HEK293 (cell line): ENCODE measurements at regions not wholly inside any gene's neighbourhood (a gene's known extent, or its start where the extent isn't known, plus 50 kb on each side); places are given as distances from the start of the nearest gene placed in this dataset.

Experiments
- CTCF ChIA-PET: fragments of 350-600 bp; formaldehyde crosslinking; extraction: SDS; loops from one replicate; lab custom pipeline; 2021; ENCODE audit warnings: antibody characterized with exemption; lab: Yijun Ruan, JAX
- POLR2A ChIA-PET: fragments of 300-600 bp; formaldehyde crosslinking; extraction: SDS; loops from one replicate; lab custom pipeline; 2020; ENCODE audit warnings: antibody characterized with exemption, inconsistent platforms; lab: Yijun Ruan, JAX
- H3K27ac ChIP-seq: fragments of 200-500 bp; sonication (Bioruptor generic); 2 replicates; pipeline ENCODE4 v1.5.1; 2014; ENCODE audit warnings: low read depth, low read length, control low read depth, inconsistent platforms; ENCODE audit errors: extremely low read depth
- H3K36me3 ChIP-seq, 2 experiments: fragments of 200-500 bp in 1 of 2; sonication (Bioruptor generic) in 1 of 2; 1 replicate in 1 of 2; 2 replicates in 1 of 2; pipeline ENCODE4 v1.5.1; 2014 to 2017; ENCODE audit warnings: inconsistent platforms in 2 of 2, low read length in 2 of 2; ENCODE audit not compliant: control insufficient read depth in 2 of 2, insufficient read depth in 1 of 2
- H3K4me1 ChIP-seq: fragments of 200-500 bp; sonication (Bioruptor generic); 2 replicates; pipeline ENCODE4 v1.5.1; 2014; ENCODE audit warnings: mild to moderate bottlenecking, low read length, inconsistent platforms; ENCODE audit not compliant: control insufficient read depth, insufficient read depth
- H3K4me3 ChIP-seq: 2 replicates; pipeline ENCODE4 v1.5.1; 2011; ENCODE audit warnings: low read depth, mild to moderate bottlenecking, control low read depth, low read length, moderate library complexity
- H3K9me3 ChIP-seq: fragments of 200-500 bp; sonication (Bioruptor generic); 2 replicates; pipeline ENCODE4 v1.5.1; 2014; ENCODE audit warnings: low read depth, low read length, inconsistent platforms; ENCODE audit not compliant: control insufficient read depth, insufficient read depth
- EGR2 ChIP-seq: fragments of 450-650 bp; formaldehyde crosslinking; IDR thresholded peaks from 2 replicates; pipeline ENCODE4 v1.5.1; 2016; ENCODE audit warnings: low read depth, missing biosample characterization, missing genetic modification characterization
- ELK4 ChIP-seq: IDR thresholded peaks from 2 replicates; pipeline ENCODE4 v1.6.1; 2011; ENCODE audit warnings: mild to moderate bottlenecking, low read depth, low read length, borderline replicate concordance
- KLF1 ChIP-seq: fragments of 450-650 bp; formaldehyde crosslinking; IDR thresholded peaks from 2 replicates; pipeline ENCODE4 v1.5.1; 2016; ENCODE audit warnings: missing biosample characterization, missing genetic modification characterization
- KLF16 ChIP-seq: fragments of 450-650 bp; formaldehyde crosslinking; IDR thresholded peaks from 2 replicates; pipeline ENCODE4 v1.5.1; 2017; ENCODE audit warnings: missing biosample characterization, missing genetic modification characterization
- PBX3 ChIP-seq: sonication (generic); formaldehyde crosslinking; IDR thresholded peaks from 2 replicates; pipeline ENCODE4 v1.8.1; 2022; ENCODE audit warnings: mild to moderate bottlenecking, moderate library complexity, missing genetic modification reagents
- REPIN1 ChIP-seq: fragments of 450-650 bp; formaldehyde crosslinking; IDR thresholded peaks from 2 replicates; pipeline ENCODE4 v1.5.1; 2017; ENCODE audit warnings: missing biosample characterization, missing genetic modification characterization, low read depth
- SETDB1 ChIP-seq: IDR thresholded peaks from one replicate; pipeline ENCODE4 v1.6.1; 2017; ENCODE audit warnings: mild to moderate bottlenecking, low read length, moderate library complexity, mixed read lengths; ENCODE audit not compliant: insufficient read length
- TRIM28 ChIP-seq: IDR thresholded peaks from 2 replicates; pipeline ENCODE4 v1.6.1; 2011; ENCODE audit warnings: low read length, control low read depth, borderline replicate concordance
- ZBTB20 ChIP-seq: fragments of 450-650 bp; formaldehyde crosslinking; IDR thresholded peaks from 2 replicates; pipeline ENCODE4 v1.5.1; 2016; ENCODE audit warnings: missing biosample characterization, missing genetic modification characterization
- ZNF155 ChIP-seq: fragments of 450-650 bp; formaldehyde crosslinking; IDR thresholded peaks from 2 replicates; pipeline ENCODE4 v1.5.1; 2016; ENCODE audit warnings: missing biosample characterization, missing genetic modification characterization
- ZNF211 ChIP-seq: fragments of 450-650 bp; formaldehyde crosslinking; IDR thresholded peaks from 2 replicates; pipeline ENCODE4 v1.5.1; 2016; ENCODE audit warnings: low read depth, missing biosample characterization, missing genetic modification characterization
- ZNF248 ChIP-seq: fragments of 450-650 bp; formaldehyde crosslinking; IDR thresholded peaks from 2 replicates; pipeline ENCODE4 v1.5.1; 2017; ENCODE audit warnings: missing biosample characterization, missing genetic modification characterization
- ZNF292 ChIP-seq: fragments of 450-650 bp; formaldehyde crosslinking; IDR thresholded peaks from 2 replicates; pipeline ENCODE4 v1.5.1; 2016; ENCODE audit warnings: low read depth, missing biosample characterization, missing genetic modification characterization, borderline replicate concordance
- ZNF366 ChIP-seq: fragments of 450-650 bp; formaldehyde crosslinking; conservative IDR thresholded peaks from 2 replicates; pipeline ENCODE4 v1.5.1; 2016; ENCODE audit warnings: missing biosample characterization, missing genetic modification characterization
- ZNF473 ChIP-seq: fragments of 450-650 bp; formaldehyde crosslinking; IDR thresholded peaks from 2 replicates; pipeline ENCODE4 v1.5.1; 2017; ENCODE audit warnings: missing biosample characterization, missing genetic modification characterization
- ZNF510 ChIP-seq: fragments of 450-650 bp; formaldehyde crosslinking; IDR thresholded peaks from 2 replicates; pipeline ENCODE4 v1.5.1; 2018; ENCODE audit warnings: mild to moderate bottlenecking, missing genetic modification characterization, missing biosample characterization; ENCODE audit not compliant: insufficient replicate concordance
- ZNF654 ChIP-seq: fragments of 450-650 bp; formaldehyde crosslinking; IDR thresholded peaks from 2 replicates; pipeline ENCODE4 v1.5.1; 2016; ENCODE audit warnings: low read depth, missing biosample characterization, missing genetic modification characterization
- ZNF677 ChIP-seq: fragments of 450-650 bp; IDR thresholded peaks from 2 replicates; pipeline ENCODE4 v1.5.0; 2018; ENCODE audit warnings: missing biosample characterization, mild to moderate bottlenecking, missing genetic modification characterization, moderate library complexity
- ZNF692 ChIP-seq: fragments of 450-650 bp; formaldehyde crosslinking; IDR thresholded peaks from 2 replicates; pipeline ENCODE4 v1.5.1; 2016; ENCODE audit warnings: missing biosample characterization, missing genetic modification characterization
- ZNF707 ChIP-seq: fragments of 450-650 bp; formaldehyde crosslinking; IDR thresholded peaks from 2 replicates; pipeline ENCODE4 v1.5.1; 2016; ENCODE audit warnings: missing biosample characterization, missing genetic modification characterization
- ZNF785 ChIP-seq: fragments of 450-650 bp; formaldehyde crosslinking; IDR thresholded peaks from 2 replicates; pipeline ENCODE4 v1.5.1; 2016; ENCODE audit warnings: missing biosample characterization, missing genetic modification characterization
- ZNF830 ChIP-seq: fragments of 450-650 bp; IDR thresholded peaks from 2 replicates; pipeline ENCODE4 v1.5.0; 2018; ENCODE audit warnings: missing biosample characterization, missing genetic modification characterization, low read depth, mild to moderate bottlenecking, moderate library complexity

GRCh38 chr17:59505610-59506276 lies 59.7 kb upstream of the DHX40 start:
- H3K4me1 ChIP-seq = no peaks in the 10 kb centered on the region
- no peak overlapping the region for H3K4me3 ChIP-seq
- no peaks in the 10 kb centered on the region for H3K36me3 ChIP-seq
- ChIA-PET POLR2A (interaction anchor here (0.8 kb wide), 1 partner anchor 59 kb away, joined by 3 read pairs; no protein-coding TSS in a partner anchor), CTCF (interaction anchor here (0.6 to 1.6 kb wide), 3 partner anchors 9 to 65 kb away, joined by 3 to 7 read pairs (median 4); no protein-coding TSS in a partner anchor)
- TF ChIP-seq PBX3 (CRISPR knock-in tag) = no peak
- no peak for TF ChIP-seq TRIM28
- TF ChIP-seq, all 188 proteins: peak for 0
- no peaks in the 10 kb centered on the region for H3K9me3 ChIP-seq
- H3K27ac ChIP-seq = no peak overlapping the region

- Histone ChIP-seq H3K4me3 (no peak overlapping the region), H3K9me3 (no peaks in the 10 kb centered on the region), H3K36me3 (no peaks in the 10 kb centered on the region), H3K27ac (no peak overlapping the region), H3K4me1 (no peaks in the 10 kb centered on the region)
- TF ChIP-seq ZNF785 (tag by site-specific recombination) = no peak
- no peak for TF ChIP-seq ELK4
- TF ChIP-seq SETDB1 = no peak
- no peak for TF ChIP-seq ZNF473 (tag by site-specific recombination)
- TF ChIP-seq ZNF707 = no peak
- no peak for TF ChIP-seq KLF1 (tag by site-specific recombination)
- TF ChIP-seq ZNF248 (tag by site-specific recombination) = no peak
- no peak for TF ChIP-seq ZNF510
- TF ChIP-seq ZNF677 (tag by site-specific recombination) = no peak
- TF ChIP-seq ZNF292 = no peak
- TF ChIP-seq EGR2 (tag by site-specific recombination) = no peak
- TF ChIP-seq ZNF830 (tag by site-specific recombination) = no peak
- no peak for TF ChIP-seq REPIN1 (tag by site-specific recombination)
- no peak for TF ChIP-seq ZNF692 (tag by site-specific recombination)
- no peak for TF ChIP-seq ZNF211 (tag by site-specific recombination)
- TF ChIP-seq ZNF366 (tag by site-specific recombination) = no peak
- no peak for TF ChIP-seq ZNF654 (tag by site-specific recombination)
- TF ChIP-seq ZBTB20 (tag by site-specific recombination) = no peak
- TF ChIP-seq ZNF155 (tag by site-specific recombination) = no peak
- no peak for TF ChIP-seq KLF16
- ChIA-PET CTCF (interaction anchor here (0.6 to 1.2 kb wide), 4 partner anchors 14 to 82 kb away, joined by 3 to 4 read pairs (median 3); no protein-coding TSS in a partner anchor), POLR2A (interaction anchor here (0.8 kb wide), 1 partner anchor 58 kb away, joined by 3 read pairs; no protein-coding TSS in a partner anchor)
Measured at GRCh38 chr17:59506894-59507726, 58.3 kb upstream of the DHX40 start.
